Suprapubic skin (tissue), 4 donors: ENCODE measurements at regions not wholly inside any gene's neighbourhood (a gene's known extent, or its start where the extent isn't known, plus 50 kb on each side); places are given as distances from the start of the nearest gene placed in this dataset.

ENCODE experiments used
- POLR2A ChIP-seq, 2 donors: fragments of 450-650 bp; IDR thresholded peaks; one replicate each; pipeline ENCODE4 v1.6.1; 2017; ENCODE audit warnings: antibody characterized with exemption in 2 of 2, mild to moderate bottlenecking in 2 of 2, moderate library complexity in 2 of 2
- POLR2AphosphoS5 ChIP-seq, 3 donors: sonication (generic); formaldehyde crosslinking; IDR thresholded peaks; one replicate each; pipeline ENCODE4 v1.6.1; 2017; ENCODE audit warnings: antibody characterized with exemption in 3 of 3
- TF ChIP-seq, protein P1 (sequence below), 2 donors: fragments of 200-600 bp in 1 of 2; fragments of 450-650 bp in 1 of 2; sonication (generic) in 1 of 2; IDR thresholded peaks; one replicate each; pipeline ENCODE4 v1.5.1; 2016 to 2019; ENCODE audit warnings: antibody characterized with exemption in 2 of 2, mild to moderate bottlenecking in 1 of 2, moderate library complexity in 1 of 2

DNA sequence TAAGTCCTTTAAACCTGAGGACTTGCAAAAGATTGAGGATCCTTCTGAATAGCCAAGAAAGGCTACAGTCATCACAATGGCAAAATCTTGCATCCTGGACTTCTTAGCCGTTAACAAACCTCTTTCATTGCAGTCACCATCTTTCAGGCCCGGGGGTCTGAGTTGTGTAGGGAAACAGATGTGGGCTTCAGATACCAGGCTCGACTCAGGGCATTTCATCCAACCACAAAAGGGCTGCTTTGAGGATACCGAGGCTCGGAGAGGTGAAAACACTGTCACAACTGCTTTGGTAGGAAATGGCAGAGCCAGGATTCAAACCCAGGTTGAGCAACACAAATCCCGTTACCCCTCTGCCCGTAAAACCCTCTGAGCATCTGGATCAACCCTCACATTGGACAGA is 147.4 kb downstream of the TFCP2L1 start:
- TF ChIP-seq, protein P1, sequence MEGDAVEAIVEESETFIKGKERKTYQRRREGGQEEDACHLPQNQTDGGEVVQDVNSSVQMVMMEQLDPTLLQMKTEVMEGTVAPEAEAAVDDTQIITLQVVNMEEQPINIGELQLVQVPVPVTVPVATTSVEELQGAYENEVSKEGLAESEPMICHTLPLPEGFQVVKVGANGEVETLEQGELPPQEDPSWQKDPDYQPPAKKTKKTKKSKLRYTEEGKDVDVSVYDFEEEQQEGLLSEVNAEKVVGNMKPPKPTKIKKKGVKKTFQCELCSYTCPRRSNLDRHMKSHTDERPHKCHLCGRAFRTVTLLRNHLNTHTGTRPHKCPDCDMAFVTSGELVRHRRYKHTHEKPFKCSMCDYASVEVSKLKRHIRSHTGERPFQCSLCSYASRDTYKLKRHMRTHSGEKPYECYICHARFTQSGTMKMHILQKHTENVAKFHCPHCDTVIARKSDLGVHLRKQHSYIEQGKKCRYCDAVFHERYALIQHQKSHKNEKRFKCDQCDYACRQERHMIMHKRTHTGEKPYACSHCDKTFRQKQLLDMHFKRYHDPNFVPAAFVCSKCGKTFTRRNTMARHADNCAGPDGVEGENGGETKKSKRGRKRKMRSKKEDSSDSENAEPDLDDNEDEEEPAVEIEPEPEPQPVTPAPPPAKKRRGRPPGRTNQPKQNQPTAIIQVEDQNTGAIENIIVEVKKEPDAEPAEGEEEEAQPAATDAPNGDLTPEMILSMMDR (IDR thresholded peaks at IDR 0.05) = no peak
- TF ChIP-seq POLR2AphosphoS5 (IDR thresholded peaks at IDR 0.05) (no peak), POLR2A (IDR thresholded peaks at IDR 0.05) (no peak)
